ENCODE measurements at regions not wholly inside any gene's neighbourhood (a gene's known extent, or its start where the extent isn't known, plus 50 kb on each side); places are given as distances from the start of the nearest gene placed in this dataset.

- Mint-ChIP-seq H3K36me3 (peaks cover 3% of the 10 kb centered on the region), H3K4me3 (no peak overlapping the region), H3K27me3 (ENCODE audit: low read depth) (no peaks in the 10 kb centered on the region), H3K27ac (no peak overlapping the region), H3K4me1 (no peaks in the 10 kb centered on the region), H3K9me3 (no peaks in the 10 kb centered on the region)
- DNase-seq (ENCODE audit: low spot score in 2 of 2, unreplicated experiment in 2 of 2), result no peak
- TF ChIP-seq CTCF (IDR thresholded peaks at IDR 0.05; ENCODE audit: unreplicated experiment), result no peak
These were observed 463.5 kb downstream of the MTX2 start for GRCh38 chr2:176732780-176733179.

GRCh38 chr2:176733698-176734430, 464.6 kb downstream of the MTX2 start:
- Mint-ChIP-seq H3K27me3 (ENCODE audit: low read depth) (no peaks in the 10 kb centered on the region), H3K4me1 (no peaks in the 10 kb centered on the region), H3K36me3 (peaks cover 3% of the 10 kb centered on the region), H3K4me3 (no peak overlapping the region), H3K27ac (no peak overlapping the region), H3K9me3 (no peaks in the 10 kb centered on the region)
- no peak for DNase-seq (ENCODE audit: low spot score in 2 of 2, unreplicated experiment in 2 of 2)
- no peak for TF ChIP-seq CTCF (IDR thresholded peaks at IDR 0.05; ENCODE audit: unreplicated experiment)

- Mint-ChIP-seq H3K27ac (no peak overlapping the region), H3K36me3 (peaks cover 3% of the 10 kb centered on the region), H3K27me3 (ENCODE audit: low read depth) (no peaks in the 10 kb centered on the region), H3K4me3 (no peak overlapping the region), H3K9me3 (no peaks in the 10 kb centered on the region), H3K4me1 (no peaks in the 10 kb centered on the region)
- TF ChIP-seq CTCF (IDR thresholded peaks at IDR 0.05; ENCODE audit: unreplicated experiment), result no peak
- DNase-seq (ENCODE audit: low spot score in 2 of 2, unreplicated experiment in 2 of 2), result no peak
These were observed 465.6 kb downstream of the MTX2 start for GRCh38 chr2:176734868-176735267.

GRCh38 chr2:176742271-176742670, 470.3 kb upstream of the HNRNPA3 start:
- Mint-ChIP-seq H3K36me3 (no peaks in the 10 kb centered on the region), H3K4me3 (no peak overlapping the region), H3K4me1 (peaks cover 37% of the 10 kb centered on the region), H3K27ac (no peak overlapping the region), H3K9me3 (no peaks in the 10 kb centered on the region), H3K27me3 (ENCODE audit: low read depth) (no peaks in the 10 kb centered on the region)
- no peak for DNase-seq (ENCODE audit: low spot score in 2 of 2, unreplicated experiment in 2 of 2)
- no peak for TF ChIP-seq CTCF (IDR thresholded peaks at IDR 0.05; ENCODE audit: unreplicated experiment)

GRCh38 chr2:176743671-176744070, 468.9 kb upstream of the HNRNPA3 start:
- Mint-ChIP-seq H3K4me3 (no peak overlapping the region), H3K4me1 (peaks cover 49% of the 10 kb centered on the region), H3K27ac (no peak overlapping the region), H3K36me3 (no peaks in the 10 kb centered on the region), H3K27me3 (ENCODE audit: low read depth) (no peaks in the 10 kb centered on the region), H3K9me3 (no peaks in the 10 kb centered on the region)
- TF ChIP-seq CTCF (IDR thresholded peaks at IDR 0.05; ENCODE audit: unreplicated experiment), result no peak
- DNase-seq (ENCODE audit: low spot score in 2 of 2, unreplicated experiment in 2 of 2), result no peak
